ENCODE measurements at regions not wholly inside any gene's neighbourhood (a gene's known extent, or its start where the extent isn't known, plus 50 kb on each side); places are given as distances from the start of the nearest gene placed in this dataset.

- Histone ChIP-seq H3K27ac (no peak overlapping the region), H3K4me2 (no peak overlapping the region), H3K27me3 (ENCODE audit: insufficient read depth, low read depth) (no peaks in the 10 kb centered on the region), H3K4me3 (IDR thresholded peaks at IDR 0.05; ENCODE audit: insufficient read depth, low read depth, low read length) (no peak overlapping the region), H3K79me2 (ENCODE audit: insufficient read depth, low read depth) (no peaks in the 10 kb centered on the region), H2AFZ (ENCODE audit: low read depth) (no peak overlapping the region), H3K9ac (no peak overlapping the region), H3K36me3 (ENCODE audit: insufficient read depth) (no peaks in the 10 kb centered on the region), H3K4me1 (ENCODE audit: low read depth, poor library complexity, severe bottlenecking) (no peaks in the 10 kb centered on the region), H4K20me1 (ENCODE audit: insufficient read depth) (no peaks in the 10 kb centered on the region)
- TF ChIP-seq CTCF (conservative IDR thresholded peaks at IDR 0.05; ENCODE audit: low read depth, low read length) = no peak
These were observed 304.0 kb downstream of the SHQ1 start for GRCh38 chr3:72544239-72544638.

- H4K20me1 ChIP-seq (ENCODE audit: insufficient read depth) = no peaks in the 10 kb centered on the region
- H3K4me3 ChIP-seq (IDR thresholded peaks at IDR 0.05; ENCODE audit: insufficient read depth, low read depth, low read length) = no peak overlapping the region
- no peaks in the 10 kb centered on the region for H3K36me3 ChIP-seq (ENCODE audit: insufficient read depth)
- TF ChIP-seq CTCF (conservative IDR thresholded peaks at IDR 0.05; ENCODE audit: low read depth, low read length) = no peak
- H3K4me1 ChIP-seq (ENCODE audit: low read depth, poor library complexity, severe bottlenecking) = no peaks in the 10 kb centered on the region
- H3K27ac ChIP-seq = no peak overlapping the region
- no peaks in the 10 kb centered on the region for H3K27me3 ChIP-seq (ENCODE audit: insufficient read depth, low read depth)
- no peaks in the 10 kb centered on the region for H3K79me2 ChIP-seq (ENCODE audit: insufficient read depth, low read depth)
- H3K4me2 ChIP-seq = no peak overlapping the region
- H3K9ac ChIP-seq = no peak overlapping the region
- H2AFZ ChIP-seq (ENCODE audit: low read depth) = no peak overlapping the region
These were observed 305.0 kb downstream of the SHQ1 start for GRCh38 chr3:72543246-72543645.

- no peak for TF ChIP-seq CTCF (conservative IDR thresholded peaks at IDR 0.05; ENCODE audit: low read depth, low read length)
- no peaks in the 10 kb centered on the region for H3K4me1 ChIP-seq (ENCODE audit: low read depth, poor library complexity, severe bottlenecking)
These were observed 305.5 kb downstream of the SHQ1 start for GRCh38 chr3:72542781-72543180.

GRCh38 chr3:72539856-72540255 is 308.4 kb downstream of the SHQ1 start:
- Histone ChIP-seq H3K79me2 (ENCODE audit: insufficient read depth, low read depth) (no peaks in the 10 kb centered on the region), H3K27ac (no peak overlapping the region), H3K27me3 (ENCODE audit: insufficient read depth, low read depth) (no peaks in the 10 kb centered on the region), H3K9ac (no peak overlapping the region), H4K20me1 (ENCODE audit: insufficient read depth) (no peaks in the 10 kb centered on the region), H3K4me1 (ENCODE audit: low read depth, poor library complexity, severe bottlenecking) (no peaks in the 10 kb centered on the region), H3K36me3 (ENCODE audit: insufficient read depth) (no peaks in the 10 kb centered on the region), H2AFZ (ENCODE audit: low read depth) (no peak overlapping the region), H3K4me3 (IDR thresholded peaks at IDR 0.05; ENCODE audit: insufficient read depth, low read depth, low read length) (no peak overlapping the region), H3K4me2 (no peak overlapping the region)
- no peak for TF ChIP-seq CTCF (conservative IDR thresholded peaks at IDR 0.05; ENCODE audit: low read depth, low read length)

More at GRCh38 chr3:72542781-72543180, 305.5 kb downstream of the SHQ1 start:
- Histone ChIP-seq H3K27me3 (ENCODE audit: insufficient read depth, low read depth) (no peaks in the 10 kb centered on the region), H4K20me1 (ENCODE audit: insufficient read depth) (no peaks in the 10 kb centered on the region), H3K4me2 (no peak overlapping the region), H3K4me3 (IDR thresholded peaks at IDR 0.05; ENCODE audit: insufficient read depth, low read depth, low read length) (no peak overlapping the region), H3K79me2 (ENCODE audit: insufficient read depth, low read depth) (no peaks in the 10 kb centered on the region), H3K36me3 (ENCODE audit: insufficient read depth) (no peaks in the 10 kb centered on the region), H3K9ac (no peak overlapping the region), H2AFZ (ENCODE audit: low read depth) (no peak overlapping the region), H3K27ac (no peak overlapping the region)
